Natural killer cell (primary cell): ENCODE measurements at regions not wholly inside any gene's neighbourhood (a gene's known extent, or its start where the extent isn't known, plus 50 kb on each side); places are given as distances from the start of the nearest gene placed in this dataset.

Source experiments
- ATAC-seq, 3 donors: fragments of 150-1000 bp in 2 of 3; fragments of 200-7000 bp in 1 of 3; cut with Tn5 transposase; 1 replicate in 1 of 3; 2 replicates in 2 of 3; pipeline ENCODE4 v1.10.0; 2021; ENCODE audit warnings: mild to moderate bottlenecking in 2 of 3, moderate library complexity in 2 of 3
- DNase-seq, 2 donors: peaks; one replicate each; pipeline versions ENCODE4 v3.0.0 to v3.0.0-alpha.2; 2013 to 2021; ENCODE audit warnings: mixed read lengths in 1 of 2
- H3K27ac ChIP-seq: one replicate; pipeline ENCODE4 v1.5.1; 2013; ENCODE audit warnings: mild to moderate bottlenecking, low read length
- H3K27me3 ChIP-seq: one replicate; pipeline ENCODE4 v1.6.1; 2013; ENCODE audit warnings: low read length; ENCODE audit not compliant: control insufficient read depth, insufficient read depth
- H3K36me3 ChIP-seq: one replicate; pipeline ENCODE4 v1.6.1; 2013; ENCODE audit warnings: low read length; ENCODE audit not compliant: control insufficient read depth, insufficient read depth
- H3K4me1 ChIP-seq: one replicate; pipeline ENCODE4 v1.6.1; 2013; ENCODE audit warnings: low read length; ENCODE audit not compliant: control insufficient read depth, insufficient read depth
- H3K4me3 ChIP-seq: one replicate; pipeline ENCODE4 v1.5.1; 2013; ENCODE audit warnings: low read length
- H3K9me3 ChIP-seq: one replicate; pipeline ENCODE4 v1.6.1; 2013; ENCODE audit warnings: low read length; ENCODE audit not compliant: control insufficient read depth, insufficient read depth
- H3K27ac Mint-ChIP-seq, 2 donors: one replicate each; pipeline ENCODE4 v1.8.0; 2022; ENCODE audit warnings: mild to moderate bottlenecking in 2 of 2, mixed read lengths in 2 of 2, moderate library complexity in 1 of 2
- H3K27me3 Mint-ChIP-seq, 2 donors: one replicate each; pipeline ENCODE4 v1.8.0; 2022; ENCODE audit warnings: low read depth in 2 of 2, mixed read lengths in 2 of 2
- H3K36me3 Mint-ChIP-seq: one replicate; pipeline ENCODE4 v1.8.0; 2022; ENCODE audit warnings: mixed read lengths
- H3K4me1 Mint-ChIP-seq, 2 donors: one replicate each; pipeline ENCODE4 v1.8.0; 2022; ENCODE audit warnings: mixed read lengths in 2 of 2
- H3K4me3 Mint-ChIP-seq: one replicate; pipeline ENCODE4 v1.8.0; 2022; ENCODE audit warnings: mild to moderate bottlenecking, moderate library complexity, mixed read lengths
- H3K9me3 Mint-ChIP-seq, 2 donors: one replicate each; pipeline ENCODE4 v1.8.0; 2022; ENCODE audit warnings: mixed read lengths in 2 of 2
- WGBS: methylation state at CpG from one replicate; pipeline ENCODE4 v1.1.7; 2013; ENCODE audit warnings: missing lambda C conversion rate; ENCODE audit not compliant: insufficient coverage; 5-methylcytosine and 5-hydroxymethylcytosine counted together
- intact Hi-C: fragments of 100-400 bp; cut with micrococcal nuclease; formaldehyde crosslinking; loops from one replicate; pipeline ENCODE4 v1.14.2; 2022
- TF ChIP-seq, protein P1 (sequence below): fragments of 200-600 bp; IDR thresholded peaks from one replicate; pipeline ENCODE4 v1.8.0; 2022; ENCODE audit warnings: antibody characterized with exemption

DNA sequence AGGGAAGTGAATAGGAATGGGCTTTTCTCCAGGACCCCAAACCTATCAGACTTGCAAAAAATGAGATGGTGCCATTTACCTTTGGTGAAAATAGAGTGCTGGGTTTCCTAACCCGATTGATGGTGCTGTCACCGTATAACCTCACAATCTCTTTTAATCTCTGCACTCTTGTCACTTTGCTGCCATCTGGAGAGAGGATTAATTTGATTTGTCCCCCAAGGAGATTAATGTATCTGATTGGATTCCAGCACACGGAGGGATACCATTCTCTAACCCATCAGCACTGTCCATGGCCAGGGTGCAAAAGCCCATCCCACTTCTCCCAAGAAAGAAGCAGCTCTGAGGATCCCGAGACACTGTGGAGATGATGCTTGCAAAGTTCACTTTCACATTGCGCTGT, 86.3 kb upstream of the NFE2L3 start:
- Histone ChIP-seq H3K9me3 (no peaks in the 10 kb centered on the region), H3K36me3 (no peaks in the 10 kb centered on the region), H3K27ac (no peak overlapping the region), H3K4me3 (no peak overlapping the region), H3K27me3 (no peaks in the 10 kb centered on the region), H3K4me1 (no peaks in the 10 kb centered on the region)
- Mint-ChIP-seq H3K27me3 (peaks cover 13 to 35% of the 10 kb centered on the region in 2 donors), H3K9me3 (no peaks in the 10 kb centered on the region), H3K27ac (no peak overlapping the region), H3K36me3 (no peaks in the 10 kb centered on the region), H3K4me1 (peaks cover 0 to 5% of the 10 kb centered on the region in 2 donors), H3K4me3 (no peak overlapping the region)
- 96% methylated on average over 3 of the region's 5 CpGs for WGBS
- no peak for DNase-seq
- ATAC-seq, result no peak
- intact Hi-C loops, result no loop called here
- TF ChIP-seq, protein P1, sequence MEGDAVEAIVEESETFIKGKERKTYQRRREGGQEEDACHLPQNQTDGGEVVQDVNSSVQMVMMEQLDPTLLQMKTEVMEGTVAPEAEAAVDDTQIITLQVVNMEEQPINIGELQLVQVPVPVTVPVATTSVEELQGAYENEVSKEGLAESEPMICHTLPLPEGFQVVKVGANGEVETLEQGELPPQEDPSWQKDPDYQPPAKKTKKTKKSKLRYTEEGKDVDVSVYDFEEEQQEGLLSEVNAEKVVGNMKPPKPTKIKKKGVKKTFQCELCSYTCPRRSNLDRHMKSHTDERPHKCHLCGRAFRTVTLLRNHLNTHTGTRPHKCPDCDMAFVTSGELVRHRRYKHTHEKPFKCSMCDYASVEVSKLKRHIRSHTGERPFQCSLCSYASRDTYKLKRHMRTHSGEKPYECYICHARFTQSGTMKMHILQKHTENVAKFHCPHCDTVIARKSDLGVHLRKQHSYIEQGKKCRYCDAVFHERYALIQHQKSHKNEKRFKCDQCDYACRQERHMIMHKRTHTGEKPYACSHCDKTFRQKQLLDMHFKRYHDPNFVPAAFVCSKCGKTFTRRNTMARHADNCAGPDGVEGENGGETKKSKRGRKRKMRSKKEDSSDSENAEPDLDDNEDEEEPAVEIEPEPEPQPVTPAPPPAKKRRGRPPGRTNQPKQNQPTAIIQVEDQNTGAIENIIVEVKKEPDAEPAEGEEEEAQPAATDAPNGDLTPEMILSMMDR, result no peak

DNA sequence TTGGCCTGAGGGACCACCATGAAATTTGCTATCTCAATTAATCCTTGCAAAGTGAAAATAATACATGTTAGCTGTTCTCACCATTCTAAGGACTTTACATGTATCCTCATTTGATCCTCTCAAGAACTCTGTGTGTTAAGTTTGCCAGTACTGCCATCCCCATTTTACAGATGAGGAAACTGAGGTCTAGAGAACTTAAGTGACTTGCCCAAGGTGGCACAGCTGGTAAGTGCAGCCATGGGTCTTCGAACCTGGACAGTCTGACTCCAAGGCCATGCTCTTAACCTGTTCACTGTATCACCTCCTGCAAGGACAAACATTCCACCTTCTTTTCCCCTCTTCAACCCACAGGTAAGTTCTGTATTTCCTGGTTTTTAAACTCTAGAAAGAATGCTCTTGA, 85.3 kb upstream of the NFE2L3 start:
- no peak overlapping the region for H3K27ac ChIP-seq
- intact Hi-C loops, result no loop called here
- DNase-seq, result no peak
- no peaks in the 10 kb centered on the region for H3K9me3 ChIP-seq
- no peaks in the 10 kb centered on the region for H3K9me3 Mint-ChIP-seq
- peaks cover 0 to under 1% of the 10 kb centered on the region in 2 donors for H3K4me1 Mint-ChIP-seq
- 93% methylated on average over 1 of the region's 1 CpG for WGBS
- ATAC-seq, result no peak
- no peak overlapping the region for H3K4me3 Mint-ChIP-seq
- no peaks in the 10 kb centered on the region for H3K4me1 ChIP-seq
- no peaks in the 10 kb centered on the region for H3K27me3 ChIP-seq
- H3K27ac Mint-ChIP-seq, result no peak overlapping the region
- no peaks in the 10 kb centered on the region for H3K36me3 Mint-ChIP-seq
- peaks cover 13 to 26% of the 10 kb centered on the region in 2 donors for H3K27me3 Mint-ChIP-seq
- H3K36me3 ChIP-seq, result no peaks in the 10 kb centered on the region
- H3K4me3 ChIP-seq, result no peak overlapping the region
- TF ChIP-seq, protein P1, result no peak

DNA sequence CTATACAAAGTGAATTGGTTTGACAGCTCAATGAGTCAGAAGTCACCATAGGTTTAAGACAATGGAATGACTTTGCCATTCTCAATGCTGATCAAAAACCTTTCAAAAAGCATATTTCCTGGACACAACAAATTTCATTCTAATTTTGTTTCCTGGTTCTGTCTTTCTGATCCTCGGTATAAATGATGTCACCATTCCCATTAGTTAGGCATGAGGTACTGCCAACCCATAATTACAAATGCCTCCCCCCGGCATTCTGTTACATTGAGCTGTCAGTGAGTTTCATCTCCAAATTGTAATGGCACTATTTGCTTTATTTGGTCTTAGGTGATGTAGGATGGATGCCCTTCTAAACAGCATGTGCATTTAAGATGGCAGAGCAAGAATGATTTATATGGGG, 81.7 kb upstream of the NFE2L3 start:
- no peak overlapping the region for H3K4me3 Mint-ChIP-seq
- Histone ChIP-seq H3K27ac (no peak overlapping the region), H3K36me3 (no peaks in the 10 kb centered on the region), H3K4me3 (no peak overlapping the region), H3K4me1 (no peaks in the 10 kb centered on the region), H3K27me3 (no peaks in the 10 kb centered on the region), H3K9me3 (no peaks in the 10 kb centered on the region)
- H3K36me3 Mint-ChIP-seq, result no peaks in the 10 kb centered on the region
- H3K9me3 Mint-ChIP-seq, result no peaks in the 10 kb centered on the region
- ATAC-seq (no peak), DNase-seq (no peak)
- TF ChIP-seq, protein P1, result no peak
- peaks cover 10 to 27% of the 10 kb centered on the region in 2 donors for H3K27me3 Mint-ChIP-seq
- WGBS, result 86% methylated on average over 2 of the region's 2 CpGs
- H3K4me1 Mint-ChIP-seq, result no peaks in the 10 kb centered on the region
- intact Hi-C loops, result no loop called here
- H3K27ac Mint-ChIP-seq, result no peak overlapping the region

DNA sequence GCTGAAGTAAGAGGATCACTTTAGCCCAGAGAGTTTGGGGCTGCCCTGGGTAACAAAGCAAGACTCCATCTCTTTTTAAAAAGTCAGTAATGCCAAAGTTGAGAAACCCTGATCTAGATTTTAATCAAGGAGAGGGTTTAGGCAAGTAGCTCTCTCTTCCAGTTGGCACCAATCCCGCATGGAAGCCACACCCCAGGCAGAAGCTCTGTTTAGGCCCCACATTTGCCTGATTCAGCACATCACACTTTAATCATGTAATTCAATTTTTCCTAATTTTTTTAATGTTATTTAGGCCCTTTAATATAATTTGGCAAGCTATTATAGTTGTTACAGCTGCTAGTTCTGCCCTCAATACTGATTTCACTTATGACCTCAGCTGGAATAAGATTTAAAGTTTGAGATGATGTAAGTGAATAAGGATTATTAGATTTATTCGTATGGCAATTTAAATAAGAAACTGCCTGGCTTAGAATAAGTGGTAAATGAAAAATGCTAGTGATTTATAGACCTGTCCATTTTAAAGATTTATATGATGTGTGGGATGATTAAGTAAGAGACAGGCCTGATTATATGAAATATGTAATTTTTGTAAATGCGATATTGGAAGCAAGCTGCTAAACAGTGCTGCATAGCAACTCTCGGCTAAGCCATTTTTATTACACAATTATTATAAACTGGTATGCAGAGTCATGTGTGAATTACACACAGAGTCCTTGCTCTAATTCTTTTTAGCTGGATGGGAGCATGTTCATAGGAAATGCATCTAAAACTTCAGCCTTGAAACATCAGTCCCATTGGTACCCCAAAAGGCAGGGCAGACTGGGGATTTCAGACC, 80.2 kb upstream of the NFE2L3 start:
- Mint-ChIP-seq H3K27ac (no peak overlapping the region), H3K4me1 (no peaks in the 10 kb centered on the region), H3K36me3 (no peaks in the 10 kb centered on the region), H3K27me3 (peaks cover 12 to 19% of the 10 kb centered on the region in 2 donors), H3K9me3 (no peaks in the 10 kb centered on the region), H3K4me3 (no peak overlapping the region)
- Histone ChIP-seq H3K36me3 (no peaks in the 10 kb centered on the region), H3K27me3 (peaks cover 2% of the 10 kb centered on the region), H3K27ac (no peak overlapping the region), H3K4me1 (no peaks in the 10 kb centered on the region), H3K4me3 (no peak overlapping the region), H3K9me3 (no peaks in the 10 kb centered on the region)
- ATAC-seq, result no peak
- intact Hi-C loops, result no loop called here
- DNase-seq, result no peak
- WGBS, result 95% methylated on average over 2 of the region's 4 CpGs
- TF ChIP-seq, protein P1, result no peak
